Activated CD8-positive, alpha-beta T cell treated with anti-CD3 and anti-CD28 coated beads for 36 hours (primary cell): ENCODE measurements at regions not wholly inside any gene's neighbourhood (a gene's known extent, or its start where the extent isn't known, plus 50 kb on each side); places are given as distances from the start of the nearest gene placed in this dataset.

Experiments
- ATAC-seq: fragments of 200-7000 bp; cut with Tn5 transposase; one replicate; pipeline ENCODE4 v1.10.0; 2021; ENCODE audit warnings: mild to moderate bottlenecking, moderate library complexity
- CTCF ChIA-PET: fragments of 350-600 bp; sonication (Branson Sonifier 250); formaldehyde crosslinking; loops from one replicate; lab custom pipeline; 2021; ENCODE audit warnings: antibody characterized with exemption; lab: Charles Lee
- POLR2A ChIA-PET: fragments of 350-600 bp; sonication (Branson Sonifier 250); formaldehyde crosslinking; loops from one replicate; lab custom pipeline; 2021; ENCODE audit warnings: antibody characterized with exemption; lab: Charles Lee
- DNase-seq: peaks from one replicate; pipeline ENCODE4 v3.0.0-alpha.2; 2020
- H3K27ac Mint-ChIP-seq: one replicate; pipeline ENCODE4 v1.8.0; 2021; ENCODE audit warnings: mild to moderate bottlenecking, mixed read lengths
- H3K27me3 Mint-ChIP-seq: one replicate; pipeline ENCODE4 v1.8.0; 2021; ENCODE audit warnings: mixed read lengths
- H3K36me3 Mint-ChIP-seq: one replicate; pipeline ENCODE4 v1.8.0; 2021; ENCODE audit warnings: low read depth, mixed read lengths
- H3K4me1 Mint-ChIP-seq: one replicate; pipeline ENCODE4 v1.8.0; 2021; ENCODE audit warnings: low read depth, mixed read lengths
- H3K4me3 Mint-ChIP-seq: one replicate; pipeline ENCODE4 v1.8.0; 2021; ENCODE audit warnings: mild to moderate bottlenecking, moderate library complexity, mixed read lengths
- H3K9me3 Mint-ChIP-seq: one replicate; pipeline ENCODE4 v1.8.0; 2021; ENCODE audit warnings: mixed read lengths
- CTCF ChIP-seq: fragments of 200-600 bp; IDR thresholded peaks from one replicate; pipeline ENCODE4 v1.8.0; 2022; ENCODE audit warnings: antibody characterized with exemption, mild to moderate bottlenecking
- intact Hi-C: fragments of 100-400 bp; cut with micrococcal nuclease; formaldehyde crosslinking; loops from one replicate; pipeline ENCODE4 v1.10.0; 2022

GRCh38 chr1:104760017-104760416 is 1010.3 kb downstream of the AMY1C start:
- ATAC-seq (no peak), DNase-seq (no peak)
- H3K27me3 Mint-ChIP-seq, result no peaks in the 10 kb centered on the region
- no peaks in the 10 kb centered on the region for H3K4me1 Mint-ChIP-seq
- POLR2A ChIA-PET, result no interaction called here
- H3K36me3 Mint-ChIP-seq, result no peaks in the 10 kb centered on the region
- no peak overlapping the region for H3K4me3 Mint-ChIP-seq
- H3K27ac Mint-ChIP-seq, result no peak overlapping the region
- peaks cover 2% of the 10 kb centered on the region for H3K9me3 Mint-ChIP-seq
- CTCF ChIA-PET, result no interaction called here
- no peak for TF ChIP-seq CTCF
- intact Hi-C loops, result no loop called here

- H3K4me3 Mint-ChIP-seq, result no peak overlapping the region
- no peak for DNase-seq
- no peak for ATAC-seq
- no peaks in the 10 kb centered on the region for H3K27me3 Mint-ChIP-seq
- TF ChIP-seq CTCF, result no peak
- intact Hi-C loops, result no loop called here
- CTCF ChIA-PET, result interaction anchor here (1.0 kb wide), 1 partner anchor 18 kb away, joined by 3 read pairs; no protein-coding TSS in a partner anchor
- no peaks in the 10 kb centered on the region for H3K36me3 Mint-ChIP-seq
- POLR2A ChIA-PET, result no interaction called here
- H3K9me3 Mint-ChIP-seq, result peaks cover 4% of the 10 kb centered on the region
- H3K27ac Mint-ChIP-seq, result no peak overlapping the region
- no peaks in the 10 kb centered on the region for H3K4me1 Mint-ChIP-seq
Measured at GRCh38 chr1:104761961-104762570, 1012.4 kb downstream of the AMY1C start.

- H3K4me3 Mint-ChIP-seq, result no peak overlapping the region
Measured at GRCh38 chr1:104765085-104765484, 1015.4 kb downstream of the AMY1C start.

DNA sequence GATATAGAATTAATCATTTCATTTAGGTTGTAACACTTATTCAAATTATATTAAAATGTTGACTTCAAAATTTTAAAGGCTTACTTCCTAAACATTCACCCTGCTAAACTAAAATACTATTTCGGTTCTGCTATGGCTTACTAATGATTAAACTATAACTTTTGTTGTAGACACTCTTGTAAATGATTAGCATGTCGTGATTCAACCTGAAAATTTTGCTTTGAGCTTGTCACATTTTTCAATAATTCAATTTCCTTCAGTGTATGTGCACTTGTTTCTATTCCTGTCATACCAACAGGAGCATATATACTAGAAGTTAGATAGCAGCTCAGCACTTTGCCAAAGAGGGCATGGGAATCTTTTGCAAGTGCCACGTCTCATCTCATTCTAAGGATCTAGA is 1018.8 kb downstream of the AMY1C start:
- ChIA-PET CTCF (interaction anchor here (1.2 kb wide), 1 partner anchor 12 kb away, joined by 3 read pairs; no protein-coding TSS in a partner anchor), POLR2A (no interaction called here)
- DNase-seq (no peak), ATAC-seq (no peak)
- Mint-ChIP-seq H3K4me3 (no peak overlapping the region), H3K27ac (no peak overlapping the region), H3K4me1 (no peaks in the 10 kb centered on the region), H3K9me3 (peaks cover 7% of the 10 kb centered on the region), H3K27me3 (no peaks in the 10 kb centered on the region), H3K36me3 (no peaks in the 10 kb centered on the region)
- no peak for TF ChIP-seq CTCF
- intact Hi-C loops, result no loop called here

More at GRCh38 chr1:104765085-104765484, 1015.4 kb downstream of the AMY1C start:
- H3K27me3 Mint-ChIP-seq, result no peaks in the 10 kb centered on the region
- ChIA-PET CTCF (no interaction called here), POLR2A (no interaction called here)
- no peaks in the 10 kb centered on the region for H3K36me3 Mint-ChIP-seq
- intact Hi-C loops, result no loop called here
- ATAC-seq (no peak), DNase-seq (no peak)
- no peaks in the 10 kb centered on the region for H3K4me1 Mint-ChIP-seq
- peaks cover 7% of the 10 kb centered on the region for H3K9me3 Mint-ChIP-seq
- H3K27ac Mint-ChIP-seq, result no peak overlapping the region
- TF ChIP-seq CTCF, result no peak

DNA sequence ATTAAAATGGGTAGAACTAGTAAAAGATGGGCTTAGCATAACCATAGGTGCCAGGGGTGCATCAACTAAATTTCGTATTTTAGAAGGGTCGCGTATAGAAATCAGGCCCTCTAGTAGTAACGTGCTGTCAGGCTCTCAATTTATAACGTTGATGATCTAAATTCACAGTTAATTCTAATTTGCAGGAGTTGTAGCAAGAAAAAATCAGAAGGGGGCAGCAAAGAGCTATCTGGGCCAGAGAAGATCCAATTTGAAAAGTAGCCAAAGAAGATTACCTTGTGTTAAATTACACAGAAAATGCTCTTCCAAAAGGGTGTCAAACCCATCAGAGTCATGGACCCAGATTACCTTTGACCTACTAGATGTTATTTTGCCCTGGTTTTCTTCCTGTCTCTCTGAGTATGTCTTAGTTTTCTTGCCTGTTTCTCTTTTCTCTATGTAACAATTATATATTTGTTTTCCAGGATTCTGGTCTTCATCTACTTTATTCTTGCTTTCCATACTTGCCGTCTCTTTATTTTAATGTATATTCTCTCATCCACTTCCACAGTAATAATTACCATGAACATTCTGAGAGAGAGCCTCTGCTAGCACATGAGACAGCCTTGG is 1030.9 kb downstream of the AMY1C start:
- Mint-ChIP-seq H3K36me3 (no peaks in the 10 kb centered on the region), H3K4me3 (no peak overlapping the region), H3K27me3 (no peaks in the 10 kb centered on the region), H3K27ac (no peak overlapping the region), H3K9me3 (peaks cover 2% of the 10 kb centered on the region), H3K4me1 (no peaks in the 10 kb centered on the region)
- POLR2A ChIA-PET, result no interaction called here
- ATAC-seq (no peak), DNase-seq (peak; percentile 4)
- TF ChIP-seq CTCF, result peak; percentile 75
- intact Hi-C loops, result loop anchor here (5.0 kb wide), 1 partner anchor 1012 kb away; no protein-coding TSS in a partner anchor
- CTCF ChIA-PET, result interaction anchor here (0.7 to 1.2 kb wide), 3 partner anchors 12 to 18 kb away, joined by 3 read pairs; no protein-coding TSS in a partner anchor
